NCI-H82 treated with DMSO at 0.1 percent for 48 hours (cell line): ENCODE measurements at regions not wholly inside any gene's neighbourhood (a gene's known extent, or its start where the extent isn't known, plus 50 kb on each side); places are given as distances from the start of the nearest gene placed in this dataset.
"Not testable (repeated sequence)": the region's sequence is repeated elsewhere in the genome, so short reads cannot be mapped to it uniquely, and the experiment has no call there.

Experiments
- DNase-seq: peaks from one replicate; lab custom pipeline; 2025; ENCODE audit not compliant: unreplicated experiment; lab: John Stamatoyannopoulos, UW

- no peak for DNase-seq
Observed at GRCh38 chr10:130261306-130261705, 125.1 kb downstream of the GLRX3 start.

DNA sequence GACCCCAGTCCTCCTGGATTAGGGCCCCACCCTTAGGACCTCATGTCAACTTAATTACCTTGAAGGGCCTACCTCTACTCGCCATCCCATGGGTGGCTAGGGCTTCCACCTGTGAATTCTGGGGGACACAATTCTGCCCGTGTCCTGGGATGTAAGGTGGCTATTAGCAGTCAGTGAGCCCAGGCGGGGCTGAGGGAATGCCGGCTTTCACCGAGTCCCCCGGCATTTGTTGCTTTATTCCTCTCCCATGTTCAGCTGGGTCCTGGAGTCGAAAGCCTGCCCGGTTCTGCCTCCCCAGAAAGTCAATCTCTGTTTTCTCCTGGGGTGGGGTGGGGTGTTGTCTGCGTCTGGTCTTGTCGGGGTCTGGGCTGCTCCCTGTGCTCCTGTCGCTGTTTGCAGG, 125.6 kb downstream of the GLRX3 start:
- no peak for DNase-seq

DNA sequence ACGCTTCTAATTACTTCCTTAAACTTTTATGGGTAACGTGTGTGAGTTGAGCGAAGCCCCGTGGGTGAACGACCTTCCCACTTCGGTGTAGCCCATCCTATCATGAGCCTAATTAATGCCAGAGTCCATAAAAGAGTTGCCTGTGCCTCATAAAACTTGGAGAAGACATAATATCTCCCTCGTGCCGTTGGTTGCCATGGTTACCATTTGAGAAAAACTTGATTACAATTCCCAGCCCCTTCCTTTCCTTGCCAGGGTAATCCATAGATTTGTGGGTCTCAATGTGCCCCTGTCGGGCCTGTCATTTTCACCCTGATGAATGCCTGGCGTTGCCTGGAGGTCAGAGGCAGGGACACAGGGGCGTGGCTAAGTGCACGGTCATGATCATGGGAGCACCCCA, 127.1 kb downstream of the GLRX3 start:
- no peak for DNase-seq

GRCh38 chr10:130265542-130265941, 129.4 kb downstream of the GLRX3 start:
- DNase-seq: no peak

DNA sequence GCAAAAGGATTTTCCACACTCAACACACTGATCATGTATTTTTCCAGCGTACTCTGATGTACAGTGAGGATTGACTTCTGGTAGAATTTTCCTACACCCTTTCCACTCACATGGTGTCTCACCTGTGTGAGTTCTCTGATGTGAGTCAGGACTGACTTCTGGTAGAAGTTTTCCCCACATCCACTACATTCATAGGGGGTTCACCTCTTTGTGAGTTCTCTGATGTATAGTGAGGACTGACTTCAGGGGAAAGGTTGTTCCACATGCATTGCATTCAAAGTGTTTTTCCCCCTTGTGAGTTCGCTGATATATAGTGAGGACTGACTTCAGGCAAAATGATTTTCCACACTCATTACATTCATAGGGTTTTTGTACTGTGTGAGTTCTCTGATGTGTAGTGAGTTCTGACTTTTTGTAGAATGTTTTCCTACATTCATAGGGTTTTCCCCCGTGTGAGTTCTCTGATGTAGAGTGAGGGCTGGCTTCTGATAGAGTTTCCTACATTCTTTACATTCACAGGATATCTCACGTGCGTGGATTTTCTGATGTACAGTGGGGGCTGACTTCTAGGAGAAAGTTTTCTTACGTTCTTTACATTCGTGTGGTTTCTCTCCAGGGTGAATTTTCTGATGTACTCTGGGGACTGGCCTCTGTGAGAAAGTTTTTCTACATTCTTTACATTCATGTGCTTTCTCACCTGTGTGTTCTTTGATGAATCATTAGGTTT, 146.5 kb downstream of the GLRX3 start:
- no peak for DNase-seq

GRCh38 chr10:130283219-130283545, 147.0 kb downstream of the GLRX3 start:
- no peak for DNase-seq

- not testable (repeated sequence) for DNase-seq
Observed at GRCh38 chr10:130295761-130296160, 159.6 kb downstream of the GLRX3 start.

GRCh38 chr10:130300608-130301020, 164.4 kb downstream of the GLRX3 start:
- no peak for DNase-seq

GRCh38 chr10:130301021-130301892, 165.1 kb downstream of the GLRX3 start:
- DNase-seq: no peak

DNA sequence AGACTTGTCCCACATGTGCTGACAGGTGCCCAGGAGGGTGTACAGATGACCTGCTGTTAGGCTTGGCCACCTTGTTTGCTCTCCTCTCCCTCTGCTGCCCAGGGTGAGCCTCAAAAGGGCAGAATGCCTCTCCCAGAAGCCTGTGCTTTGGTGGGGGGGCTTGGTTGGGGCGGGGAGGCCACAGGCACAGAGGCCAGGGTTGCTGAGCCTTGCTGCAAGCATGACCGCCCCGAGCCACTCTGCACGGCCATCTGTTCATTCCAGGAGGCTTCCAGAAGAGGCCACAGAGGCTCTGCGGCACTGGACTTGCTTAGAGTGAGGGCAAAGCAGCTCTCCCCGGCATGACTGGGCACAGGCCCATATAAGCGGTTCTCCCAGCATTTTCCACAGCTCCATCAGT, 190.8 kb downstream of the GLRX3 start:
- DNase-seq: no peak

DNA sequence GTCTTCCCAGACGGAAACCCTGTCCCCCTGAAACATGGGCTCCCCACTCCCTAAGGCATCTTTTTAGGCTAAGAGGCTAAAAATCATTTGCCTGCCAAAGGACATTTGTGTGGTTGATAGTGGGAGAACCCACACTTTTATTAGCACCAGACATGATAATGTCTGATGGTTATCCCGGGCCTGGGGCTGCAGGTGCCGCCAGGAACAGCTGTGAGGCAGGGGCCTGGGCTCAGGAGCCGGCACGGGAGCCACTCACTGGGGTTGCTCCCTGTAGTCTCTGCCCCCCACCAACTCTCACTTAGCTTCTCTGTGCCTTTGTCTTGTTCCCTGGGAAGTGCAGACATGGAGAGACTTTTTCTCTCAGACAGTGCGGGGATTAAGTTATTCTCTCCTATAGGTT, 193.6 kb downstream of the GLRX3 start:
- DNase-seq: no peak

DNA sequence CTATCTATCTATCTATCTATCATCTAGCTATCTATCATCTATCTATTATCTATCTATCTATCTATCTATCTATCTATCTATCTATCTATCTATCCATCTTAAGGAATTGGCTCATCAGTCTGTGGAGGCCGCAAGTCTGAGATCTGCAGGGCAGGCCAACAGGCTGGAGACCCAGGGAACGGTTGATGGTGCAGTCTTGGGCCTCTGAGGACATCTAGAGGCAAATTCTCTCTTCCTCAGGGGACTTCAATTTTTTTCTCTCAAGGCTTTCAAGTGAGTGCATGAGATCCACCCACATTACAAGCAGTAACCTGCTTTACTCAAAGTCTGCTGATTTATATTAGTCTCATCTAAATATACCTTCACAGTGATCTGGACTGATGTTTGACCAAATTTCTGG, 197.0 kb downstream of the GLRX3 start:
- no peak for DNase-seq

GRCh38 chr10:130335336-130335735, 199.1 kb downstream of the GLRX3 start:
- no peak for DNase-seq

GRCh38 chr10:130336617-130337304, 200.6 kb downstream of the GLRX3 start:
- DNase-seq: no peak

GRCh38 chr10:130337305-130337640, 201.1 kb downstream of the GLRX3 start:
- no peak for DNase-seq

- DNase-seq: no peak
Observed at GRCh38 chr10:130337696-130338635, 201.8 kb downstream of the GLRX3 start.

DNA sequence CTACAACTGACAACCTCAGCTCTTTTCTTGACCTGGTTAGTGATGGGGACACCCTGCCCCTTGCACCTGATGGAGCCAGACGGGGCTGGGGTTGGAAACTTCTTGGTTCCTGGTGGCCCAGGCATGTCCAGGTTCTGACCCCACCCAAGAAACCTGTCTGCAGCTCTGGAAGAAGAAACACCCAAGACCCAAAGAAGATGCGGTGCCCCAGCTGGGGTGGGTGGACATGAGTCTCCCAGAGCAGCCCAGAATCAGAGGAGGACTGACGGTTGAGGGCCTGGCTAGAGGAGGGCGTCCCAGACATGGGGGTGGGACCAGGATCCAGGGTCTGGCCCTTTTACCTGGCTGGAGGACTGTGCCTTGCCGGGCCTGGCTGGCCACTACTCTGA, 202.4 kb downstream of the GLRX3 start:
- no peak for DNase-seq

DNA sequence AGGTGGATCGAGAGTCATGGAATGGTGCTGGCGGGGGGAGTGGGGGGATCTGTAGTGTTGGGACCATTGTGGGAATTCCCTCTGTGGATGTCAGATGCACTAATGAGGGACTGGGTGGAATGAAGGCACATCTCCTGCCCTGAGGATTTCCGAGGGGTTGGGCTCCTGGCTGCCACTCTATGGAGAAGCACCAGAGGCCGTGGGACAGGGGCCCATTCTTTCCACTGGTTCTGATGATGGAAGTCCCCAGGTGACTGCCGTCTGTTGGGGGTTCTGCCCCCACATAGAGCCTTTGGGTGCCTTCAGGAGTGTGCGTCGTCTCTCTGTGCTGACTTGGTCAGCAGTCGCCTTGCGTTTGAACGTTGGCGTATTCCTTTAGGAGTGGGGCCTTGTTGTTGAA, 202.9 kb downstream of the GLRX3 start:
- no peak for DNase-seq

DNA sequence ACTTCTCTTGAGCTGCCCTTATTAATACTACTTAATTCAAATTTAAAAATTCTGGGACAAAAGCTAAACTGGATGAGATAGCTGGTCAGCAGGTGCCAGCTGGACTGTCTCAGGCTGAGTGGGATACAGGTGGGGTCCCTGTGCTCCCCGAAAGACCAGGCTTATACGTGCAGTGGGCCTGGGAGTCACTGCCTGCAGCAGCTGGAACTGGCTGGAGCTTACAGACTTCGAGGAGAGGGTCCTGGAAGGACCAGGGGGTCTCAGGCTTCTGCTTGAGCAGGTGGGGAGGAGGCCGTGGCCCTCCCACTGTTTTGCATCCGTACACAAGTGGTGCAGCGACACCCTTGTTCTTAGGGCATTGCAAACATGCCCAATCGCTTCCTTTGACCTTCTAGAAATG, 203.7 kb downstream of the GLRX3 start:
- no peak for DNase-seq

- DNase-seq: no peak
Observed at GRCh38 chr10:130340816-130341215, 204.6 kb downstream of the GLRX3 start.

DNA sequence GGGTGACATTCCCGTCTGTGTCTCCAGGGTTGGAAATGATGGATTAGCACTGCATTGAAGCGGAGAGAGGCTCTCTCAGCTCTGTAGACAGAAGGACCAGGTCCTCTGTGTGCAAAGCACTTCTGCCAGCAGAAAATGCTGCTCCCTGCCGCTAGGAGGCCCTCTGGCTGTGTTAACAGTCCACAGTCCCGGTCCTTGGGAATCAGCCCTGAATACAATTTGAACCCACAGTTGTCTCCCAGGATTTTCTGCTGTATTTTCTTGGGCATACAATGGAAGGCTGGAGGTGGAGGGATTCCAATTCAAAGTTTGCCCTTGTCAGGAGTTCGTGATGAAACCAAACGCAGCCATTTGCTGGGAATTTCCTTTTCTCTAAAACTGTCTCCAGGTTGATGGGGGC, 205.2 kb downstream of the GLRX3 start:
- no peak for DNase-seq
